HepG2 (cell line): ENCODE measurements at regions not wholly inside any gene's neighbourhood (a gene's known extent, or its start where the extent isn't known, plus 50 kb on each side); places are given as distances from the start of the nearest gene placed in this dataset.

Source experiments
- ATAC-seq: fragments of 200-7000 bp; cut with Tn5 transposase; 3 replicates; pipeline ENCODE4 v1.9.1; 2020; ENCODE audit warnings: mild to moderate bottlenecking, moderate library complexity
- BruUV-seq: library from RNA; stranded (reverse); fragments of 400-500 nt; replicated peaks from 2 replicates; lab custom pipeline; 2021; lab: Mats Ljungman, UMichigan
- CTCF ChIA-PET: fragments of 300-600 bp; formaldehyde crosslinking; extraction: SDS; loops from one replicate; lab custom pipeline; 2021; ENCODE audit warnings: low total read pairs, inconsistent platforms, low intra/inter-chr PET ratio; lab: Yijun Ruan, JAX
- POLR2A ChIA-PET: fragments of 350-600 bp; sonication (Branson Sonifier 250); formaldehyde crosslinking; loops from one replicate; lab custom pipeline; 2020; ENCODE audit warnings: antibody characterized with exemption, inconsistent platforms; lab: Yijun Ruan, JAX
- DNase-seq: peaks from one replicate; pipeline ENCODE4 v3.0.0-alpha.2; 2015; ENCODE audit warnings: low spot score
- FAIRE-seq: peaks from 3 replicates; lab custom pipeline; 2011; peaks lifted over from hg19 to GRCh38; lab: Jason Lieb, UNC
- H2AFZ ChIP-seq: one replicate; pipeline ENCODE4 v1.6.1; 2011; ENCODE audit warnings: low read length, inconsistent platforms
- H3K27ac ChIP-seq: fragments of 300-600 bp; 3 replicates; pipeline ENCODE4 v1.8.0; 2011; ENCODE audit warnings: mixed run types, mild to moderate bottlenecking, mixed read lengths, low read length, inconsistent platforms; ENCODE audit not compliant: insufficient read depth; ENCODE audit errors: extremely low read length
- H3K27me3 ChIP-seq, 2 experiments: fragments of 200-600 bp in 1 of 2; 2 replicates in 1 of 2; 3 replicates in 1 of 2; pipeline versions ENCODE4 v1.6.0 to v1.8.0; 2011; ENCODE audit warnings: low read length in 2 of 2, mild to moderate bottlenecking in 2 of 2, moderate library complexity in 2 of 2, inconsistent platforms in 1 of 2; ENCODE audit not compliant: insufficient read depth in 2 of 2, control insufficient read depth in 1 of 2
- H3K36me3 ChIP-seq, 2 experiments: fragments of 200-600 bp in 1 of 2; replicated peaks in 1 of 2; 2 replicates in 1 of 2; 3 replicates in 1 of 2; pipeline versions ENCODE4 v1.5.1 to v1.8.0; 2011; ENCODE audit warnings: low read length in 2 of 2, inconsistent platforms in 1 of 2; ENCODE audit not compliant: insufficient read depth in 2 of 2, control insufficient read depth in 1 of 2
- H3K4me1 ChIP-seq: 2 replicates; pipeline ENCODE4 v1.5.1; 2012; ENCODE audit warnings: low read length, inconsistent platforms; ENCODE audit not compliant: insufficient read depth
- H3K4me2 ChIP-seq: 2 replicates; pipeline ENCODE4 v1.6.0; 2011; ENCODE audit warnings: low read depth, low read length, inconsistent platforms
- H3K4me3 ChIP-seq, 3 experiments: fragments of 200-600 bp in 1 of 3; sonication (generic), shearing (Covaris generic) in 1 of 3; replicated peaks in 1 of 3; 2 replicates each; pipeline ENCODE4 v1.5.1; 2011 to 2016; ENCODE audit warnings: low read length in 3 of 3, inconsistent platforms in 2 of 3, low read depth in 2 of 3, mild to moderate bottlenecking in 2 of 3, control low read depth in 1 of 3, mixed read lengths in 1 of 3; ENCODE audit not compliant: insufficient read depth in 1 of 3
- H3K79me2 ChIP-seq: one replicate; pipeline ENCODE4 v1.6.1; 2011; ENCODE audit warnings: low read length, inconsistent platforms; ENCODE audit not compliant: insufficient read depth
- H3K9ac ChIP-seq: 2 replicates; pipeline ENCODE4 v1.6.0; 2011; ENCODE audit warnings: mild to moderate bottlenecking, low read depth, low read length, inconsistent platforms; ENCODE audit not compliant: insufficient read depth
- H3K9me3 ChIP-seq: 2 replicates; pipeline ENCODE4 v1.5.1; 2012; ENCODE audit warnings: mild to moderate bottlenecking, low read length
- H4K20me1 ChIP-seq: 2 replicates; pipeline ENCODE4 v1.6.0; 2011; ENCODE audit warnings: inconsistent platforms, mild to moderate bottlenecking, low read length, moderate library complexity; ENCODE audit not compliant: insufficient read depth
- BHLHE40 ChIP-seq: IDR thresholded peaks from 2 replicates; pipeline ENCODE4 v1.6.1; 2011; ENCODE audit warnings: low read length, improper control_type of control experiment
- CENPT ChIP-seq: sonication (generic); formaldehyde crosslinking; IDR thresholded peaks from 2 replicates; pipeline ENCODE4 v1.8.0; 2022; ENCODE audit warnings: low read depth, mild to moderate bottlenecking, moderate library complexity, missing genetic modification reagents
- FOSL2 ChIP-seq: sonication (generic); formaldehyde crosslinking; IDR thresholded peaks from 2 replicates; pipeline ENCODE4 v1.4.0; 2020; ENCODE audit warnings: missing genetic modification reagents
- GABPB1 ChIP-seq: IDR thresholded peaks from 2 replicates; pipeline ENCODE4 v1.6.1; 2016; ENCODE audit warnings: mild to moderate bottlenecking, missing genetic modification reagents, moderate library complexity, missing compliant biosample characterization
- MEIS2 ChIP-seq: sonication (generic); formaldehyde crosslinking; IDR thresholded peaks from 2 replicates; pipeline ENCODE4 v1.9.0; 2021; ENCODE audit warnings: mild to moderate bottlenecking, missing genetic modification reagents
- RBAK ChIP-seq: sonication (generic); formaldehyde crosslinking; IDR thresholded peaks from 2 replicates; pipeline ENCODE4 v1.5.1; 2020; ENCODE audit warnings: mild to moderate bottlenecking, missing genetic modification reagents
- SCMH1 ChIP-seq: sonication (generic); formaldehyde crosslinking; IDR thresholded peaks from 2 replicates; pipeline ENCODE4 v1.9.0; 2021; ENCODE audit warnings: missing genetic modification reagents, mild to moderate bottlenecking, borderline replicate concordance
- TCF12 ChIP-seq, 2 experiments: fragments of 450-650 bp in 1 of 2; sonication (generic) in 1 of 2; formaldehyde crosslinking in 1 of 2; IDR thresholded peaks; 2 replicates each; pipeline versions ENCODE4 v1.6.1 to v1.8.0; 2017 to 2022; ENCODE audit warnings: antibody characterized with exemption in 1 of 2, mild to moderate bottlenecking in 1 of 2, missing genetic modification reagents in 1 of 2, moderate library complexity in 1 of 2
- TFDP2 ChIP-seq: sonication (generic); formaldehyde crosslinking; IDR thresholded peaks from 2 replicates; pipeline ENCODE4 v1.4.0; 2020; ENCODE audit warnings: missing genetic modification reagents
- WIZ ChIP-seq: sonication (generic); formaldehyde crosslinking; IDR thresholded peaks from 2 replicates; pipeline ENCODE4 v1.5.1; 2020; ENCODE audit warnings: mild to moderate bottlenecking, missing genetic modification reagents
- YY1 ChIP-seq: IDR thresholded peaks from 2 replicates; pipeline ENCODE4 v1.6.1; 2011; ENCODE audit warnings: low read length, low read depth, moderate library complexity, mild to moderate bottlenecking; ENCODE audit not compliant: insufficient read depth, insufficient replicate concordance
- ZBTB8A ChIP-seq: sonication (generic); formaldehyde crosslinking; IDR thresholded peaks from 2 replicates; pipeline ENCODE4 v1.4.0; 2020; ENCODE audit warnings: mild to moderate bottlenecking, low read depth, missing genetic modification reagents, borderline replicate concordance
- ZNF362 ChIP-seq: sonication (generic); formaldehyde crosslinking; IDR thresholded peaks from 2 replicates; pipeline ENCODE4 v1.4.0; 2020; ENCODE audit warnings: missing genetic modification reagents, mild to moderate bottlenecking, borderline replicate concordance
- ZNF501 ChIP-seq: sonication (generic); formaldehyde crosslinking; IDR thresholded peaks from 2 replicates; pipeline ENCODE4 v1.5.1; 2020; ENCODE audit warnings: mild to moderate bottlenecking, moderate library complexity, missing genetic modification reagents
- ZNF510 ChIP-seq: sonication (generic); formaldehyde crosslinking; IDR thresholded peaks from 2 replicates; pipeline ENCODE4 v1.4.0; 2020; ENCODE audit warnings: low read depth, mild to moderate bottlenecking, missing genetic modification reagents
- ZNF713 ChIP-seq: sonication (generic); formaldehyde crosslinking; IDR thresholded peaks from 2 replicates; pipeline ENCODE4 v1.4.0; 2020; ENCODE audit warnings: mild to moderate bottlenecking, missing genetic modification reagents
- WGBS: methylation state at CpG from one replicate; pipeline ENCODE4 v1.1.6; 2017; ENCODE audit warnings: low lambda C conversion rate; 5-methylcytosine and 5-hydroxymethylcytosine counted together
- in situ Hi-C: cut with HindIII; loops from 2 replicates; pipeline ENCODE4 v1.10.0; 2017; ENCODE audit warnings: low pct_unique_long_range_greater_than_20kb; ENCODE audit not compliant: extremely low pct_ligation_motif_present
- intact Hi-C: fragments of 100-400 bp; cut with micrococcal nuclease; formaldehyde crosslinking; loops from one replicate; pipeline ENCODE4 v1.10.0; 2022; ENCODE audit not compliant: unreplicated experiment
- TF ChIP-seq, protein P1 (sequence below): sonication (generic); formaldehyde crosslinking; conservative IDR thresholded peaks from 2 replicates; pipeline ENCODE4 v1.5.0; 2020; ENCODE audit warnings: missing genetic modification reagents

DNA sequence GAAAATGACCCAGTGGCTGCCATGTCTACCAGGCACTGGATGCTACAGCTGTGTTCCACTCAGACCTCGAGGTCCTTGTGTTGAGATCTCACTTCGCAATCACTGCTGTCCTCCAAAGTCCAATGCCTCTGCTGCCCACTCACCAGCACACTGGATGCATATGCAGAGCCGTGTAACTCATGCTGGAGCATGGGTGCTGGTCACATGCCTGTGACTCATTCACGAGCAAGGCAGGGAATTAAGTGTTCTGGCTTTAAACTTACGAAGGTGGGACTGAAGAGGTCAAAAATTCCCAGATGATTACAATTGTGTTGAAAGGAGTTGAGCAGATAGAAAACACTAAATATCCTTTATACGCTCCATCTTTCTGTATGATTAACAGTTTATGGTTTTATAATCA is 417.5 kb downstream of the NUP35 start:
- no peak for TF ChIP-seq ZNF510 (CRISPR knock-in tag)
- TF ChIP-seq BHLHE40 = peak; percentile 72
- TF ChIP-seq FOSL2 (CRISPR knock-in tag) = peak; percentile 67
- no peak for TF ChIP-seq RBAK (CRISPR knock-in tag)
- TF ChIP-seq CENPT (CRISPR knock-in tag) = no peak
- no peak for TF ChIP-seq YY1
- no peak for TF ChIP-seq ZBTB8A (CRISPR knock-in tag)
- no peak for TF ChIP-seq SCMH1 (CRISPR knock-in tag)

GRCh38 chr2:183542606-183543005 is 418.4 kb downstream of the NUP35 start:
- H3K79me2 ChIP-seq = no peaks in the 10 kb centered on the region
- ChIA-PET POLR2A (no interaction called here), CTCF (no interaction called here)
- no TSS peak for BruUV-seq
- no peaks in the 10 kb centered on the region for H3K9me3 ChIP-seq
- no peak overlapping the region for H3K9ac ChIP-seq
- H3K4me3 ChIP-seq = no peak overlapping the region
- WGBS = 0% methylated on average over 3 of the region's 3 CpGs
- H3K4me1 ChIP-seq = peaks cover 16% of the 10 kb centered on the region
- H3K36me3 ChIP-seq = no peaks in the 10 kb centered on the region
- intact Hi-C loops (no loop called here), in situ Hi-C loops (no loop called here)
- FAIRE-seq = no peak
- no peak overlapping the region for H3K4me2 ChIP-seq
- H3K27ac ChIP-seq = no peak overlapping the region
- H2AFZ ChIP-seq = no peak overlapping the region
- ATAC-seq = peak; percentile 63
- H3K27me3 ChIP-seq = no peaks in the 10 kb centered on the region
- H4K20me1 ChIP-seq = no peaks in the 10 kb centered on the region
- no peak for DNase-seq
- TF ChIP-seq, protein P1, sequence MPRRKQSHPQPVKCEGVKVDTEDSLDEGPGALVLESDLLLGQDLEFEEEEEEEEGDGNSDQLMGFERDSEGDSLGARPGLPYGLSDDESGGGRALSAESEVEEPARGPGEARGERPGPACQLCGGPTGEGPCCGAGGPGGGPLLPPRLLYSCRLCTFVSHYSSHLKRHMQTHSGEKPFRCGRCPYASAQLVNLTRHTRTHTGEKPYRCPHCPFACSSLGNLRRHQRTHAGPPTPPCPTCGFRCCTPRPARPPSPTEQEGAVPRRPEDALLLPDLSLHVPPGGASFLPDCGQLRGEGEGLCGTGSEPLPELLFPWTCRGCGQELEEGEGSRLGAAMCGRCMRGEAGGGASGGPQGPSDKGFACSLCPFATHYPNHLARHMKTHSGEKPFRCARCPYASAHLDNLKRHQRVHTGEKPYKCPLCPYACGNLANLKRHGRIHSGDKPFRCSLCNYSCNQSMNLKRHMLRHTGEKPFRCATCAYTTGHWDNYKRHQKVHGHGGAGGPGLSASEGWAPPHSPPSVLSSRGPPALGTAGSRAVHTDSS = no peak
- no peak for TF ChIP-seq WIZ (CRISPR knock-in tag)
- no peak for TF ChIP-seq TFDP2 (CRISPR knock-in tag)
- no peak for TF ChIP-seq MEIS2
- TF ChIP-seq ZNF362 (CRISPR knock-in tag) = no peak
- no peak for TF ChIP-seq GABPB1 (CRISPR knock-in tag)
- no peak for TF ChIP-seq TCF12 (IDR thresholded peaks at IDR 0.05)
- TF ChIP-seq TCF12 (CRISPR knock-in tag; IDR thresholded peaks at IDR 0.05) = no peak
- TF ChIP-seq ZNF501 (CRISPR knock-in tag) = no peak
- TF ChIP-seq ZNF713 (CRISPR knock-in tag) = no peak

More for the DNA sequence above, 417.5 kb downstream of the NUP35 start:
- WGBS = 22% methylated on average over 6 of the region's 6 CpGs
- no peaks in the 10 kb centered on the region for H4K20me1 ChIP-seq
- no peak overlapping the region for H3K27ac ChIP-seq
- H3K79me2 ChIP-seq = no peaks in the 10 kb centered on the region
- H3K9ac ChIP-seq = no peak overlapping the region
- no peaks in the 10 kb centered on the region for H3K36me3 ChIP-seq
- H3K27me3 ChIP-seq = no peaks in the 10 kb centered on the region
- ChIA-PET CTCF (no interaction called here), POLR2A (no interaction called here)
- no TSS peak for BruUV-seq
- FAIRE-seq (no peak), ATAC-seq (peak; percentile 86), DNase-seq (no peak)
- no peak overlapping the region for H3K4me3 ChIP-seq
- no peak overlapping the region for H3K4me2 ChIP-seq
- H2AFZ ChIP-seq = no peak overlapping the region
- peaks cover 16% of the 10 kb centered on the region for H3K4me1 ChIP-seq
- in situ Hi-C loops = no loop called here
- intact Hi-C loops = no loop called here
- H3K9me3 ChIP-seq = no peaks in the 10 kb centered on the region
